Mesodermal cell (in vitro differentiated cells): ENCODE measurements at regions not wholly inside any gene's neighbourhood (a gene's known extent, or its start where the extent isn't known, plus 50 kb on each side); places are given as distances from the start of the nearest gene placed in this dataset.
"Not testable (repeated sequence)": the region's sequence is repeated elsewhere in the genome, so short reads cannot be mapped to it uniquely, and the experiment has no call there.

Experiments
- H3K27ac ChIP-seq: 2 replicates; pipeline ENCODE4 v1.7.0; 2013; ENCODE audit warnings: mild to moderate bottlenecking, low read depth, low read length, moderate library complexity; ENCODE audit not compliant: severe bottlenecking
- H3K36me3 ChIP-seq: 2 replicates; pipeline ENCODE4 v1.7.1; 2013; ENCODE audit warnings: mild to moderate bottlenecking, low read length, moderate library complexity; ENCODE audit not compliant: control insufficient read depth, insufficient read depth
- H3K4me1 ChIP-seq: one replicate; pipeline ENCODE4 v1.7.1; 2013; ENCODE audit warnings: mild to moderate bottlenecking, low read length; ENCODE audit not compliant: insufficient read depth, control insufficient read depth, poor library complexity, severe bottlenecking
- H3K4me3 ChIP-seq: 2 replicates; pipeline ENCODE4 v1.7.0; 2013; ENCODE audit warnings: low read length, control low read depth, mild to moderate bottlenecking; ENCODE audit not compliant: insufficient read depth, poor library complexity, severe bottlenecking; ENCODE audit errors: extremely low read depth
- H3K9me3 ChIP-seq: 2 replicates; pipeline ENCODE4 v1.7.1; 2013; ENCODE audit warnings: mild to moderate bottlenecking, low read length, moderate library complexity; ENCODE audit not compliant: control insufficient read depth
- WGBS, 2 experiments: methylation state at CpG; one replicate each; pipeline ENCODE4 v1.1.5; 2013; ENCODE audit warnings: missing lambda C conversion rate in 2 of 2; ENCODE audit not compliant: insufficient coverage in 2 of 2; 5-methylcytosine and 5-hydroxymethylcytosine counted together

DNA sequence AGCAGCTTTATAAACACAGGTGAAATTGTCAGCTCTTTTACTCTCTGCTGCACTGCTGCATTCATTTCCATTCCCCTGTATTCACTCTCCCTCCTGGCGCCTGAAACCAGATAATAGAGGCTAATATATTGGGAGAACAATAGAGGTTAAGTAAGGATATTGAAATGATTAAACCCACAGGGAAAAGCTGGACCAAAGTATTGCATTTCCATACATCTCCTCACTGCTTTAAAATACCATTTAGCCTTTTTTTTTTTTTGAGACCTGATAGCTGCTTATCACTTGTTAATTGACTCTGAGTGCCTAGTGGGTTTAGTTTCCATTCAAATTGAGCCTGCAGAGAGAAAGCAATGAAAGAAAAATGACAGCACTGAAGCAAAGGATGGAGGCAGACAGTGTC is 540.5 kb upstream of the IMPG1 start:
- H3K4me3 ChIP-seq: no peak overlapping the region
- WGBS, 2 experiments: no CpG with 5 or more reads among the region's 1 CpG
- H3K9me3 ChIP-seq: no peaks in the 10 kb centered on the region
- no peak overlapping the region for H3K27ac ChIP-seq
- no peaks in the 10 kb centered on the region for H3K36me3 ChIP-seq
- no peaks in the 10 kb centered on the region for H3K4me1 ChIP-seq

DNA sequence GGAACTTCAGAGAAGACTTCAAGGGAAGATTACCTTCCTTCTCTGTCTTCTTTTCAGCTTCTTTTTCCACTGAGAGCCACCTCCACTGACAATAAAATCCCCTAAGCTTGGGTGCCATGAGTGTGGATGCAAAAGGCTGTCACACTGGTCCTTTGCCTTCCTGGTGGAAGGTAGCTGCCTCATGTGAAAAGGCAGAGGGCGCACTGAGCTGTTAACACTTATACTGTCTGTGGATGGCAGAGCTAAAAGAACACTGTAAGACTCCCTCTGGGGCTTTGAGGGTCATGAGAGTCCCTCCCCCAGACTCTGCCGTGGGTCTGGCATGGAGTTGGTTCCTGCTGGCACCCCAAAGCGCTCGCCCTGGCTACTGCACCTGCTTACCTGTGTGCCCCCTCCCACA is 536.7 kb upstream of the IMPG1 start:
- no peak overlapping the region for H3K27ac ChIP-seq
- H3K36me3 ChIP-seq: no peaks in the 10 kb centered on the region
- 89 to 96% methylated on average over 4 of the region's 4 CpGs for WGBS, 2 experiments
- no peaks in the 10 kb centered on the region for H3K4me1 ChIP-seq
- H3K4me3 ChIP-seq: no peak overlapping the region
- H3K9me3 ChIP-seq: no peaks in the 10 kb centered on the region

DNA sequence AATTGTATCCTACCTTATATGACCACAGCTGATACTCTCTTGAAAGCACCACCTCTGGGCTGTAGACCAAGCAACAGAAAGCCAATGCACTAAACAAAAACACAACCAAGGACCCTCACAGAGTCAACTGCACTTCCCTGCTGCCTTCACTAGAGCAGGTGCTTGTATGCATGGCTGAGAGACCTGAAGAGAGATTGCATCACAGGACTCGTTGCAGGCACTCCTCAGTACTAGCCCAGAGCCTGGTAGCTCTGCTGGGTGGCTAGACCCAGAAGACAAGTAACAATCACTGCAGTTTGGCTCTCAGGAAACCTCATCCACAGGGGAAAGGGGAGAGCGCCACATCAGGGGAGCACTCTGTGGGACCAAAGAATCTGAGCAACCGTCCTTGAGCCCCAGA is 521.6 kb upstream of the IMPG1 start:
- H3K4me3 ChIP-seq: no peak overlapping the region
- no peaks in the 10 kb centered on the region for H3K36me3 ChIP-seq
- WGBS, 2 experiments: 83 to 90% methylated on average over 1 of the region's 3 CpGs
- no peaks in the 10 kb centered on the region for H3K9me3 ChIP-seq
- no peak overlapping the region for H3K27ac ChIP-seq
- H3K4me1 ChIP-seq: no peaks in the 10 kb centered on the region

GRCh38 chr6:76593668-76594067 is 521.2 kb upstream of the IMPG1 start:
- Histone ChIP-seq H3K36me3 (no peaks in the 10 kb centered on the region), H3K27ac (no peak overlapping the region), H3K4me3 (no peak overlapping the region), H3K9me3 (no peaks in the 10 kb centered on the region), H3K4me1 (no peaks in the 10 kb centered on the region)
- WGBS, 2 experiments: 100% methylated on average over 2 of the region's 3 CpGs; no CpG with 5 or more reads in 1 of the 2 experiments

GRCh38 chr6:76592566-76592965 is 520.1 kb upstream of the IMPG1 start:
- no peak overlapping the region for H3K27ac ChIP-seq
- H3K9me3 ChIP-seq: no peaks in the 10 kb centered on the region
- no peaks in the 10 kb centered on the region for H3K36me3 ChIP-seq
- H3K4me1 ChIP-seq: no peaks in the 10 kb centered on the region
- no peak overlapping the region for H3K4me3 ChIP-seq

- Histone ChIP-seq H3K36me3 (no peaks in the 10 kb centered on the region), H3K27ac (no peak overlapping the region), H3K4me3 (no peak overlapping the region), H3K4me1 (no peaks in the 10 kb centered on the region), H3K9me3 (no peaks in the 10 kb centered on the region)
- WGBS, 2 experiments: 100% methylated on average over 1 of the region's 2 CpGs; no CpG with 5 or more reads in 1 of the 2 experiments
Measured at GRCh38 chr6:76587271-76587670, 514.8 kb upstream of the IMPG1 start.

DNA sequence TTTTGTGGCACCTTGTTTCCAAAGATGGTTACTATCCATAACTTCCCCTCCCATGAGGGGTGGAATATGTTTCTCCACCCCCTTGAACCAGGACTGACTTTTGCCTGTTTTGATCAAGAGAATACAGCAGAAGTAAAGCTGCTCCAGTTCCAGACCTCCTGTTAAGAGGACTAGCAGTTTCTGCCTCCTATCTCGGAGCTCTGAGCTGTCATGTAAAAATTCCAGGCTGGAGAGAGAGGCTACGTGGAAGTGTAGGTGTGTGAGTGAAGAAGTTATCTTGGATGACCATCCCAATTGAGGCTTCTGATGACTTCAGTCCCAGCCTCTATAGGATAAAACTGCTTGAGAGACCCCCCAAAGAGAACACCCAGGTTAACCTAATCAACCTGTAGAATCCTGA is 511.7 kb upstream of the IMPG1 start:
- no peaks in the 10 kb centered on the region for H3K4me1 ChIP-seq
- no peak overlapping the region for H3K27ac ChIP-seq
- H3K36me3 ChIP-seq: no peaks in the 10 kb centered on the region
- 82% methylated on average over 1 of the region's 2 CpGs; no CpG with 5 or more reads in 1 of the 2 experiments for WGBS, 2 experiments
- H3K4me3 ChIP-seq: no peak overlapping the region
- H3K9me3 ChIP-seq: no peaks in the 10 kb centered on the region

DNA sequence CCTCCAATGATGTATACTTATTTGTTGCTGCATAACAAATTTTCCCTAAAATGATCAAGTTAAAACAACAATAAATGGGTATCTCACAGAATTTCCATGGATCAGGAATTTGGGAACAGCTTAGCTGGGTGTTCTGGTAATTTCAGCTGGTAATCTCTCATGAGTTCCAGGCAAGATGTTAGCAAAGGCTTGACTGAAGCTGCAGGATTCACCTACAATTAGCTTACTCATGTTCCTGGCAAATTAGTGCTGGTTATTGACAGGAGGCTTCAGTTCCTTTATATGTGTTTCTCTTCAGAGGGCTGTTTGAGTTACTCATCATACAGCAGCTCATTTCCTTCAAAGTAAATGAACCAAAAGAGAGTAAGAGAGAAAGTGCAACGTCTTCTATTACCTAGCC is 506.3 kb upstream of the IMPG1 start:
- no peak overlapping the region for H3K27ac ChIP-seq
- no CpG with 5 or more reads among the region's 1 CpG for WGBS, 2 experiments
- no peak overlapping the region for H3K4me3 ChIP-seq
- H3K4me1 ChIP-seq: no peaks in the 10 kb centered on the region
- no peaks in the 10 kb centered on the region for H3K9me3 ChIP-seq
- H3K36me3 ChIP-seq: no peaks in the 10 kb centered on the region

GRCh38 chr6:76574746-76575145 is 502.3 kb upstream of the IMPG1 start:
- H3K4me3 ChIP-seq: no peak overlapping the region
- no peak overlapping the region for H3K27ac ChIP-seq
- H3K4me1 ChIP-seq: no peaks in the 10 kb centered on the region
- H3K9me3 ChIP-seq: no peaks in the 10 kb centered on the region
- H3K36me3 ChIP-seq: no peaks in the 10 kb centered on the region
- 18% methylated on average over 3 of the region's 4 CpGs; no CpG with 5 or more reads in 1 of the 2 experiments for WGBS, 2 experiments

DNA sequence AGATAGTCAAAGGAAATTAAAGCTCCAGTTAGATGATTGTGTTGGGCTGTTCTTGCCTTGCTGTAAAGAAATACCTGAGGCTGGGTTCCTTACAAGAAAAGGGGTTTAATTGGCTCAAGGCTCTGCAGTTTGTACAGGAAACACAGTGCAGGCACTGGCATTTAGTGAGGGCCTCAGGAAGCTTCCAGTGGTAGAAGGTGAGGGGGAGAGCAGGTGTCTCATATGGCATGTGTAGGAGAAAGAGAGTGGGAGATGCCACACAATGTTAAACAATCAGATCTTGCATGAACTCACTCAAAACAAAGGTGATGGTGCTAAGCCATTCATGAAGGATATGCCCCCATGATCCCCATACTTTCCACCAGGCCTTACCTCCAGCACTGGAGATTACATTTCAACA is 493.5 kb upstream of the IMPG1 start:
- H3K27ac ChIP-seq: no peak overlapping the region
- H3K4me3 ChIP-seq: no peak overlapping the region
- no peaks in the 10 kb centered on the region for H3K9me3 ChIP-seq
- H3K4me1 ChIP-seq: no peaks in the 10 kb centered on the region
- H3K36me3 ChIP-seq: no peaks in the 10 kb centered on the region

- not testable (repeated sequence) for H3K4me1 ChIP-seq, H3K36me3 ChIP-seq, H3K9me3 ChIP-seq, H3K4me3 ChIP-seq, H3K27ac ChIP-seq
- 38 to 48% methylated on average over 2 of the region's 4 CpGs for WGBS, 2 experiments
Measured at GRCh38 chr6:76562371-76562770, 489.9 kb upstream of the IMPG1 start.
